ENCODE measurements at regions not wholly inside any gene's neighbourhood (a gene's known extent, or its start where the extent isn't known, plus 50 kb on each side); places are given as distances from the start of the nearest gene placed in this dataset.

DNA sequence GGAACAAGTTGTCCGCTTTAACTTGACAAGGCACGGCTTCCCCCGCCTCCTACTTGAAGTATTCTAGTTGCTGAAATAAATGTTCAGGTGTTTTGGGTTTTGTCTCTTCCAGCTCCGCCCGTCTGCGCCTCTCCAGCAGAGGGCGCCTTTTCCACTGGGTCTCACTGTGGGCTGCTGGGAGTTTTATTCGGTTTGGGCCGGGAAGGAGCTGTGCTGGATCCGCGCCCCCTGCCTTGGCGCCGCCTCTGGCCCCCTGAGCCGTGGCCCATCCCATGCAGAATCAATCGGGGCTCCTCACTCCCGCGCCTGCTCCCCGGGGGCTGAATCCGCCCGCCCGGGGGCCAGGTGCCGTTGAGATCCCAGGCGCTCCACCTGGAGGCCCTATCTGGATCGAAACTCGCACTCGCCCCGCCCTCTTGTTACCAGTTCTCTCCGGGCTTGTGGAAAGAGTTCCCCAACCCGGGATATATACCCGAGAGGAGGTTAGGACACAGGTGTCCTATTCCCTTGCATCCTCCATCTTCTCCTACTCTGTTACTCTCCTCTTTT is 51.0 kb upstream of the TCF21 start:
- DNase-seq (ENCODE audit: low read depth): no peak

Measured in activated gamma-delta T cell treated with anti-CD3 and anti-CD28 coated beads, Interleukin-2, amount 50 U/mL, for 16 hours (primary cell).